Right lobe of liver (tissue), 6 donors: ENCODE measurements at regions not wholly inside any gene's neighbourhood (a gene's known extent, or its start where the extent isn't known, plus 50 kb on each side); places are given as distances from the start of the nearest gene placed in this dataset.

Source experiments
- ATAC-seq, 4 donors: fragments of 200-7000 bp; cut with Tn5 transposase; one replicate each; pipeline ENCODE4 v1.9.1; 2020; ENCODE audit warnings: mild to moderate bottlenecking in 4 of 4, moderate library complexity in 4 of 4
- DNase-seq, 3 donors: peaks; one replicate each; pipeline ENCODE4 v3.0.0-alpha.2; 2020
- H3K27ac ChIP-seq, 3 donors: fragments of 200-600 bp; one replicate each; pipeline ENCODE4 v1.8.0; 2022
- H3K27me3 ChIP-seq, 2 donors: fragments of 200-600 bp; one replicate each; pipeline ENCODE4 v1.8.0; 2022
- H3K36me3 ChIP-seq, 4 donors: fragments of 200-600 bp; sonication (generic) in 1 of 4; one replicate each; pipeline versions ENCODE4 v1.5.1 to v1.8.0; 2017 to 2022; ENCODE audit warnings: control low read depth in 1 of 4
- H3K4me1 ChIP-seq, 4 donors: fragments of 200-600 bp; sonication (generic) in 1 of 4; one replicate each; pipeline versions ENCODE4 v1.5.1 to v1.8.0; 2017 to 2022; ENCODE audit warnings: control low read depth in 1 of 4
- H3K4me3 ChIP-seq, 3 donors: fragments of 200-600 bp; one replicate each; pipeline ENCODE4 v1.8.0; 2022
- H3K9me3 ChIP-seq, 4 donors: fragments of 200-600 bp; sonication (generic) in 1 of 4; one replicate each; pipeline versions ENCODE4 v1.5.1 to v1.8.0; 2017 to 2022; ENCODE audit warnings: control low read depth in 1 of 4
- CTCF ChIP-seq, 4 donors: fragments of 200-600 bp in 3 of 4; fragments of 450-650 bp in 1 of 4; IDR thresholded peaks; one replicate each; pipeline versions ENCODE4 v1.5.1 to v1.8.0; 2016 to 2022; ENCODE audit warnings: antibody characterized with exemption in 4 of 4, mild to moderate bottlenecking in 2 of 4
- POLR2A ChIP-seq: fragments of 450-650 bp; IDR thresholded peaks from one replicate; pipeline ENCODE4 v1.6.1; 2017; ENCODE audit warnings: antibody characterized with exemption, mild to moderate bottlenecking
- WGBS: methylation state at CpG from one replicate; pipeline ENCODE4 v1.1.6; 2018; ENCODE audit warnings: low coverage, low lambda C conversion rate; ENCODE audit not compliant: insufficient coverage; ENCODE audit errors: missing lambda C conversion rate; 5-methylcytosine and 5-hydroxymethylcytosine counted together
- intact Hi-C, 2 donors: fragments of 100-400 bp; cut with DNase I; formaldehyde crosslinking; loops; one replicate each; pipeline versions ENCODE4 v1.11.2 to v1.14.1; 2022
- donor health status: DM: no; HTN: yes; CAD: no.
- donor health status: DM: no; HTN: no; CAD: no.
- donor health status: DM: no; HTN: no; CAD: no.
- donor health status: DM: no; HTN: yes; CAD: no.
- donor health status: DM: no; HTN: yes; CAD: no.

- 83% methylated on average over 8 of the region's 8 CpGs for WGBS
- intact Hi-C loops: no loop called here
- Histone ChIP-seq H3K27ac (no peak overlapping the region), H3K4me1 (no peaks in the 10 kb centered on the region), H3K4me3 (no peak overlapping the region), H3K27me3 (no peaks in the 10 kb centered on the region), H3K9me3 (no peaks in the 10 kb centered on the region), H3K36me3 (no peaks in the 10 kb centered on the region)
- no peak for TF ChIP-seq CTCF (IDR thresholded peaks at IDR 0.05)
- DNase-seq: no peak
- no peak for ATAC-seq
Observed at GRCh38 chr7:16223963-16224707, 197.2 kb downstream of the CRPPA start.

- Histone ChIP-seq H3K4me1 (no peaks in the 10 kb centered on the region), H3K4me3 (no peak overlapping the region), H3K9me3 (no peaks in the 10 kb centered on the region), H3K27me3 (no peaks in the 10 kb centered on the region), H3K36me3 (no peaks in the 10 kb centered on the region), H3K27ac (no peak overlapping the region)
- WGBS: 90% methylated on average over 3 of the region's 3 CpGs
- intact Hi-C loops: no loop called here
- DNase-seq (no peak), ATAC-seq (no peak)
- no peak for TF ChIP-seq CTCF (IDR thresholded peaks at IDR 0.05)
- no peak for TF ChIP-seq POLR2A
Observed at GRCh38 chr7:16212610-16213009, 208.7 kb downstream of the CRPPA start.

- DNase-seq: no peak
- no peak for ATAC-seq
- intact Hi-C loops: no loop called here
- Histone ChIP-seq H3K9me3 (no peaks in the 10 kb centered on the region), H3K27me3 (no peaks in the 10 kb centered on the region), H3K4me1 (no peaks in the 10 kb centered on the region), H3K27ac (no peak overlapping the region), H3K4me3 (no peak overlapping the region), H3K36me3 (no peaks in the 10 kb centered on the region)
- WGBS: 79% methylated on average over 4 of the region's 4 CpGs
- no peak for TF ChIP-seq CTCF (IDR thresholded peaks at IDR 0.05)
Observed at GRCh38 chr7:16212032-16212431, 209.3 kb downstream of the CRPPA start.

- Histone ChIP-seq H3K27ac (no peak overlapping the region), H3K27me3 (no peaks in the 10 kb centered on the region), H3K36me3 (no peaks in the 10 kb centered on the region), H3K4me3 (no peak overlapping the region), H3K4me1 (no peaks in the 10 kb centered on the region), H3K9me3 (no peaks in the 10 kb centered on the region)
- intact Hi-C loops: no loop called here
- DNase-seq (no peak), ATAC-seq (no peak)
- WGBS: 89% methylated on average over 5 of the region's 6 CpGs
- TF ChIP-seq CTCF (IDR thresholded peaks at IDR 0.05): no peak
- no peak for TF ChIP-seq POLR2A
Observed at GRCh38 chr7:16211402-16211925, 209.9 kb downstream of the CRPPA start.
